Activated CD4-positive, CD25-positive, alpha-beta regulatory T cell treated with anti-CD3 and anti-CD28 coated beads, Interleukin-2, amount 50 U/mL, for 16 hours (primary cell): ENCODE measurements at regions not wholly inside any gene's neighbourhood (a gene's known extent, or its start where the extent isn't known, plus 50 kb on each side); places are given as distances from the start of the nearest gene placed in this dataset.

ENCODE experiments used
- DNase-seq: peaks from one replicate; pipeline ENCODE4 v3.0.0-alpha.2; 2020; ENCODE audit warnings: low read depth, low spot score

DNA sequence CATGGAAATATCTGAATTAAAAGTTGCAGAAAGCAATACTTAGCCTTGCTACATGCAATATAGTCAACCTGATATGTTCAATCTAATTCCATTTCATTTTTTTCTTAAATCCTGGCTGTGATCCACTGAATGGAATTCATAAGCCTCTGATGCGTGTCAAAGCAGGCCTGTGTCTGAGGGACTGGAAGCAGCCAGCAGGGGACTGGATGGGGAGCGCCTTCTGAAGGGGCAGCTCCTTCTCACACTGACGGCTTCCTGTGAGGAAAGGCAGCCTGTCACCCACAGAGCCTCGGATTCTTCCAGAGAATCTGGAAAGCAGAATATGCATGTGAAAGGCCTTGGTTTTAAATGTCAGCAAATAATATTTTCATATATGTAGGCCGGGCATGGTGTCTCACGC, 73.5 kb downstream of the KCNF1 start:
- no peak for DNase-seq

DNA sequence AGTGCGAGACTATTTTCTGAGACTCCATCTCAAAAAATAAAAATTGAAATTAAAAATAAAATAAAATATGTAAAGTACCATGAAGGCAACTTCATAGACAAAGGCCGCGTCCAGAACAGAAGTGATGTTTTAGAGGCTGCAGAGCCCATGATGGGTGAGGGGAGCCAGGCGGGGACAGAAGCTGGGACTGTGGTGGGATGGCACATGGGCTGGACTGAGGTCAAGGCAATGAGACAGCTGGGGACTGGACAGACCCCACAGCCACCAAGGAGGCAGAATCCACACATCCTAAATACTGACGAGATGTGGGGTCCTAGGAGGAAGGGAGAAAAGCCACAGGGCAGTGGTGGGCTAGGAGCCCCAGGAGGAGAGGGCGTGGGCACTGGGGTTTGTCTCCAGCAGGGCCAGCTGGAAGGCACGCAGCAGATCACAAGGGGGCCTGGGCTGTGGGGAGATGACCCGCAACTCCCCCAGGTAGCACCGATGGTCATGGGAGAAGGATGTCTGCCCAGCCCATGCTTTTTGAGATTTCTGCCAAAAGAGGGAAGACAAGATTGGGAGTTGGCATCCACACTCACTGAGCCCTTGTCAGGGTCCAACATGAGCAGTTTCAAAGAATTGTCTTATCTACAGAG, 74.3 kb downstream of the KCNF1 start:
- no peak for DNase-seq

DNA sequence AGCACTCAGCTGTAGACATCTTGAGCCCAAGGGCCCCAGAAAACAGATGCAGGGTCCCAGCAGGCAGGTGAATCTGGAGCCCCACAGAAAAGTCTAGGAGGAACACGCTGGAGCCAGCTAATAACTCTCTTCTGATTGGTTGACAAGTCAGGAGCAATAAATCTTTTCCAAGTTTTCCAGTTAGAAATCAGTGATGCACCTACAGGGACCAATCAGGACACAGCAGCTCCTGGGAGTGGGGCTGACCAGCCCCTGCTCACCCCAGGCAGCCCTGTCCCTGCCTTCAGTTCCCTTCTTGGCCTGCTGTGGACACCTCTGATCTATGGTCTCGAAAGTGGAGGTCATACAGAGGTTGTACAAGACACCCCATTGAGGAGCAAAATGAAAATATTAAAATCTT, 75.7 kb downstream of the KCNF1 start:
- DNase-seq = no peak

DNA sequence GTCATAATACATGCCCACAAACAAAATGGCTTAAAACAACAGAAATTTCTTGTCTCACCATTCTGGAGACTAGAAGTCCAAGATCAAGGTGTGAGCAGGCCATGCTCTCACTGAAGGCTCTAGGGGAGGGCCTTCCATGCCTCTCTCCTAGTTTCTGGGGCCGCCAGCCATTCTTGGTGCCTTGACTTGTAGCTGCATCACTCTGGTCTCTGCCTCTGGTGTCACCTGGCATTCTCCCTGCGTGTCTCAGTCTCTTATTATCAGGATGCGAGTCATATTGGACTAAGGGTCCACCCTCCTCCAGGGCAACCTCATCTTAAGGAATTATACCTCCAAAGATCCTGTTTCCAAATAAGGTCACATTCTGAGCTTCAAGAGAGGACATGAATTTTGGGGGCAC, 76.1 kb downstream of the KCNF1 start:
- no peak for DNase-seq

DNA sequence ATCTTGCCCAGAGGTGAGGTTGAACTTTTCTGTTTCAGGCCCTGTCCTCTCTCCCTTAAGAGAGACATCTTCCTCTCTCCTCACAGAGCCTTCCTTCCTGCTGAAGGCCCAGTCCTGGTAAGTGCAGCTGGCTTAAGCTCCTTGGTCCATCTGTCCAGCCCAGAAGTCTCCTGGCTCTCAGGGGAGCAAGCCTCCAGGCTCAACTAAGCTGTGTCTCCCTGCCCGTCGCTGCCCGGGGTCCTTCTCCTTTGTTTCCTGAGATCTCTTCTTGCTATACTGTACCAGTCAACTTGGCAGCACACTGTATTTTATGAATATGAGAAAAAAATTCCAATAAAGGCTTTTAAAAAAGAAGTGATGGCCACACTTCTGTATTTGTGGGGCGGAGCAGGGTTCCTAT, 77.4 kb downstream of the KCNF1 start:
- no peak for DNase-seq

DNA sequence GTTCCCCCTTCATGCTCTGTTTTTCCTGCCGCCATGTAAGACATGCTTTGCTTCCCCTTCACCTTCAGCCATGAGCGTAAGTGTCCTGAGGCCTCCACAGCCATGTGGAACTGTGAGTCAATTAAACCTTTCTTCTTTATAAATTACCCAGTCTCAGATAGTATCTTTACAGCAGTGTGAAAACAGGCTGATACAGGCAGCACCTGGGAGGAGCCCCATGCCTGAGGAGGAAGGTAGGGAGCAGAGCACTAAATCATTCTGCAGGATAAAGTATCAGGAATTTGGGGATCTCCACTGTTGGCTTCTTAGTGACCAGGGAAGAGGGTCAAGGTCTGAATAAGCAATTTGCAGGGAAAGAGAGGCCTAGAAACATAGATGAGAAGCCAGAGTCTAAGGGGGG, 78.0 kb downstream of the KCNF1 start:
- no peak for DNase-seq

DNA sequence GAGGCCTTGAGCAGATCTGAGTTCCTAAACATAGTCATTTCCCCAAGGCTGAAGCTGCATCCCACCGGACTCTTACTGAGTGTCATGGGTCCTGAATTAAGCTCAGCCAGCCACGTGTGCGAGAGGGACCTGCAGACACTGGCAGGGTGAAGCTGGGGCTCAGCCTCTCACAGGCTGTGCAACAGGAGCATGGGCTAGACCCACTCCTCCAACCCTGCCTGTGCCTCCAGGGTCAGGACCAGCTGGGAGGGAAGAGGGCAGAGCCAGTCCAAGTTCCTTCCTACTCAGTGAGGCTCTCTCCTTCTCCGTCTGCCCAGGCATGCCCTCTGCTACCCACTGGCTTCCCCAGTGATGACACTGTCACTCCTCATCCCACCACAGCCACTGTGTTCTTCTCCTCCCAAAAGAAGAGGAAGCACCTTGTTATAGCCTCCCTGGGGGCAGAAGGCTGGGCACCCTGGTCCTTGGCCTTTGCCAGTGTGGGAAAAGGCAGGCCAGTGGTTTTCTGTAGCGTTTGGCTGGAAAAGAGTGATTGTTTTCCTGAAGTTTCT, 78.9 kb downstream of the KCNF1 start:
- DNase-seq = no peak

DNA sequence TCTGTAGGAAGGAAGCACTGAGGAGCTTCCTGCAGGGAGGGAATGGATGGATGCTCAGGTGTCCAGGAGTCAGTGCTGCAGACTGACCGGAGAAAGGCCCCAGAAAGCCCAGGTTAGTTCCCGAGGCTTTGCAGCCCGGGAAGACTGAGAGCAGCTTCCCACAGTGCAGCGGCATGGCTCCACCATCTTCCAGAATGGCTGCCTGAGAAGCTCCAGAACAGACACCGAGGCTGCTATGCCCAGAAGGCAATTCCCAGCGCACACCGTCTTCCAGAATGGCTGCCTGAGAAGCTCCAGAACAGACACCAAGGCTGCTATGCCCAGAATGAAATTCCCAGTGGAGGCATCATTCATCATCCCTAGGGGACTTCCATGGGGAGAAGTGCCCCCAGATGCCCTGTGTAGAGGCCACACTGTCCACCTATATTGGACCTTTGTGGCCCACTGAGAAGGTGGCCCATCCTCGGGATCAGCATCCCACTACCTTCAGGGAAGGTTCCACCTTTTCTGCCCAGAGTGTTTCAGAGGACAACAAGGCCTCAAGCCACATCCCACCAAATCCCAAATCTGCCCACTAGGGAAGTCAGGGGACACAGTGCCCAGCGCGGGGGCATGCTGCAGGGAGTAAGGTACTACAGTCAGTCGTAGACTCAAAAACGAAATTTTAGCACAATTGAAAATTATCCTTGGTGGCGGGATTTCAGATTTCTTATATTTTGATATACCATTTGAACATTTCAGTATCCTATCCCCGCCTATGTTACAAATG, 80.5 kb downstream of the KCNF1 start:
- DNase-seq = no peak

DNA sequence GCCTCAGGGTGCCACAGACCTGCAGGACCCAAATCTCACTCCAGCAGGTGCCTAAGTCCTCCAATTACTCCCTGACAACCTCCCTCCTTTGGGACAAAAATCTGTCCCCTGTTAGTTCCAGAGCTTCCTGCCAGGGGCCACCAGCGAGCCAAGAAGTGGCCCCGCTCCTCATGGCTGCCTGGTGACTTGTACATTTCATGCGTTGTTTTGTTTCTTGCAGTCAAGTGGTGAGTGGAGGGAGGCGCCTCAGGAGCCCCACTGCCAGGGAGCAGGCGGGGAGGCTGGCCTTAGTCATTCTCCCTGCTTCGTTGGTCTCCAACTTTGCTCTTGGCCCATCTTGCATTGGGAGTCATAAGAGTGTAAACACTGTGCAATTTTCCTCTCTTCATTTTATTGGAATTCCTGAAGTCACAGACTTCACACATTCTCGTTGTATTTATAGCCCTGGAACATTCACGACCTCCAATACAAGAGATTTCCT, 81.3 kb downstream of the KCNF1 start:
- DNase-seq = no peak

DNA sequence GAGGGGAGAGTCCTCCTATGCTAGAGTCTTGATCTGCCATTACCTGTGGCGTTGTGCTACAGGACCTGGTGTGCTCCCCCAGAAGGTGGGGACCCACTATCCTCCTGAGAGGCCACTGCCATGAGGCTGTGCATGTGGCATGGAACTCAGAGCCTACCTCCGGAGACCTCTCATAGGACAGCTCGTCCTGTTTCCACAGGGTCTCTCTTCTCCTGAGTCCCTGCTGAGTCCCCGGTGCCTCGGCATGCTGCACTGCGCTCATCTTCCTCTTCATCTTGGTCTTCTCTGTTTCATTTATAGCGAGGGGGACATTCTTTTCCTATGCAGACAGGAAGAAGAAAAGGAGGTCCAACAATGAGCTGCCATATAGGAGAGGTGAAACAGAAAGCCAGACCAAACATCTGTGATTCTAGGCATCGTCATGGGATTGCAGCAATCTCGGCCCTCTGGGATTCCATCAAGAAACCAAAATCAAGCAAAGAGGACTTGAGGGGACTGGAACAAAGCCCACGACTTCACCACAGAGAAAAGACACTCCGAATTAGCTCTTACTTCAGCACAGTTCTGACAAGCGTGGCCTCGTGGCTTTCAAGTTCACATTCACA, 83.7 kb downstream of the KCNF1 start:
- no peak for DNase-seq

DNA sequence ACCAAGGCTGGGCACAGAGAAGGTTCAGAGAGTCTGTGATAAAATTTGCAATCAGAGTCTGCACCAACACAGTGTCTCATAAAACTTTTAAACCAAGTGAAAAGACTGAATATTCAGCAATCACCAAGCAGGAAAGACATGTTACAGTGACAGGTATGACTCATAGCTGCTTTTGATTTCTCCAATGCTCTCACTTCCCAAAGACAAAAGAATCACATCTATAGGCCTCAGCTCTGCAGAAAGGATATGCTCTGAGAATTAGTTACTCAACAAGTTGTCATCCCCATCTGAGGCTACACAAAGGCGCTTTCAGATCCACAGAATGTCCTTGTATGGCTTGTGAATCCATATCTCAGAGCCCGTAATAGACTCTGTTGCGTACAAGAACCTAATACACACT, 92.5 kb downstream of the KCNF1 start:
- DNase-seq = no peak

DNA sequence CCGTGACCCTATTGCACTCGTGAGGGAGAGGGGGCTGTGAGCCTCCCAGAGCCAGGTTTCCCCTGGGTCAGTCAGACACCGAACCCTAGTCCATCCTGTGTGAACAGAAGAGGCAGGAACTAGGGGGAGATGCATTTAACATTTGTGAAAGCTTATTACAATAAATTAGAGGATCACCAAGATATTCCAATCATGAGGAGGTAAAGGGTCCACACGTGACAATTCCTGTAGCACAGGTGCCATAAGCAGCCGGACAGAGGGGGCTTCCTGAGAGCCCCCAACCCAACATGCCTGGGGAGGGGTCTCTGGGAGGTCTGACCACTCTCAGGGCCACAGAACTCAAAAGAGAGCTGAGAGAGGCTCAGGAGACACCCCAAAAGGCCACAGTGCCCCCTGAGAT, 93.3 kb downstream of the KCNF1 start:
- DNase-seq = no peak

DNA sequence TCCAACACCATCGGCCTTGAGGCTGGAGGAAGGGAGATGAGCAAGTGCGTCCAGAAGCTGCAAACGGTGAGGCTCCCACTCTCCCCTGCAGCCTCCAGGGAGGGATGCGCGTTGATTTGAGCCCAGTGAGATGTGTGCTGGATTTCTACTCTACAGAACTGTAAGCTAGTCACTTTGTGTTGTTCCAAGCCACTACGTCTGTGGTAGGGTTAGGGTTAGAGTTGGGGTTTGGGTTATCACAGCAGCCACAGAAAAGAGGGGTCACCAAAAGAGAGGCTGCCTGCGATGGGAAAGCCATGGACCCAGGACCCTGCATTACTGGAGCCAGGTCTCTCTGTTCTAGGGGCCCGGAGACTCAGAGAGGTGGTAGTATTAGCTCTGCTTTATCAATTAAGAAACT, 94.5 kb downstream of the KCNF1 start:
- DNase-seq = no peak

DNA sequence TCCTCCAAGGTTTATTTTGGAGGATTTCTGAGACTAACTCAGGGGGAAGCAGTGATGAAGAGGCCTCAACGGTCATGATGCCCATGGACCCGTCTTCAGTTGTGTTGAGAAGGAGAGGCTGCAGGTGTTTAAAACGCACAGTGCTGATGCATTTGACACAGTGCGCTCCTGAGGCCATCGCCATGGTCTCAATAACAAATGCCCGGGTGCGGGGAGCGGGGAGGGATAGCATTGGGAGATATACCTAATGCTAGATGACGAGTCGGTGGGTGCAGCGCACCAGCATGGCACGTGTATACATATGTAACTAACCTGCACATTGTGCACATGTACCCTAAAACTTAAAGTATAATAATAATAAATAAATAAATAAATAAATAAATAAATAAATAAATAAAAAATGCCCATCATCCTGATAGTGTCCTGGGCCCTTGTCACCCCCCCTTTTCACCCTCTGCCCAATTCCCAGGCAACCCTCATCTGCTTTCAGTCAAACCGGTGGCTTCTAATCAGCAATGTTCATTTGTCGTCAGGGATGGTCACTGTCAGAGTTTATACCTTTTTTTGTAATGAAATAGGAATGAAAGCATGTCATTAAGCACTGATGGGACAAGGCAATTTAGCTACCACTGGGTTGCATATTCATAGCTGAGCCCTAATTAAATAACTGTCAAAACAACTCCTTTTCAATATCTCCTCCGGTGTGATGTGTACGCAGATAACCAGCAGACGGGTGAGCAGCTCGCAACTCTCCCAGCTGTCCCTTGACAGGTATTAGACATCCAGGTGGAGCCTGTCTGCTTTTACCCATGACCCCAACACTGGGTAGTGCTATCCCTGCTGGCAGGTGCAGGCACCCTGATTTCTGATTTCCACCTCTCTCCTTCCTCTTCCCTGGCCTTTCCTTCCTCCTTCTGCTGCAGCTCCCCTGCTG, 95.9 kb downstream of the KCNF1 start:
- DNase-seq = no peak

DNA sequence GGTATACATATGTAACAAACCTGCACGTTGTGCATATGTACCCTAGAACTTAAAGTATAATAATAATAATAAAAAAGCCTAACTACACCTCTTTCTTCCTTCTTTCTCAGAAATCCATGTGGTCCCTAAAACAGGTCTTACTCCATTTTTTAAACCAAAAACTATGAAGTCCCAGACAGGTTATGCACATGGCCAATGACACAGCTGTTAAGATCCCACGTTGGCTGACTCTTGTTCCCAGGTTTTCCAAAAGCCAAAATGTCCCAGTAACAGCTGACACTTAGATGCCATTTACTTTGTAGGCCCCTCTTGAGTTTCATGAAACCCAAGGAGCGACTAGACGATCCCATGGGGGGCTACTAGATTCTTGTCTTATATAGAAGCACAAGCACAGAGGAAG, 97.0 kb downstream of the KCNF1 start:
- no peak for DNase-seq

DNA sequence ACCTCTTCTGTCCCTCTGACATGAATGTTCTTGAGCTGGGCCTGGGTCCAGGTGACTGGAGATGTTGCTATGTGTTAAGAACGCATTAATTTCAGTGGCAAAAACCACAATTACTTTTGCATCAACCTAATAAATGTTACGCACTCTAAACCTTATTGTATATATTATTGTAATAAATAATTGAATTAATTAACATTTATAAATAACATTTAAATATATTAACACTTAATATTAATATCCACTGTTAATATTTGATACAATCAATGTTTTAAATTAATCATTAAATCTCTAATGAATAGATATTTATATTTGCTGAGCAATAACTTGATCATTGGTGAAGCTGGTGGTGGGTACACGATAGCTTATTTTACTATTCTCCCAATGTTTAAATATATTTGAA, 97.4 kb downstream of the KCNF1 start:
- no peak for DNase-seq

DNA sequence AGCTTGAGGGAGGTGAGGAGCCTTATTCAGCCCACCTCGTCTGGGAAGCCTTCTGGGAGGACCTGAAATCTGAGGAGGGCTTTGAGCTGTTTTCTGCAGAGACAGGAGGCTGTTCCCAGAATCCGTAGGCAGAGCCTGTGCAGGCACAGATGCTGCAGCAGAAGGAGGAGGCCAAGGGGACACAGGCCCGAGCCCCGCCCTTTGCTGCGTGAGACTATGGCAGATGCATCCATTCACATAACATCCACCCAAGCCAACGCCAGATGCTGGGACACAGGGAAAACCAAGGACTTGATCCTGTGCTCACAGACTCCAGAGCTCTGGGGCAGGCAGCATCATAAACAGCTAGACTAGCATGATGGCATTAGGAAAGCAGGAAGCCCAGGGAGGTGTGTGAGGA, 98.2 kb downstream of the KCNF1 start:
- DNase-seq = no peak

DNA sequence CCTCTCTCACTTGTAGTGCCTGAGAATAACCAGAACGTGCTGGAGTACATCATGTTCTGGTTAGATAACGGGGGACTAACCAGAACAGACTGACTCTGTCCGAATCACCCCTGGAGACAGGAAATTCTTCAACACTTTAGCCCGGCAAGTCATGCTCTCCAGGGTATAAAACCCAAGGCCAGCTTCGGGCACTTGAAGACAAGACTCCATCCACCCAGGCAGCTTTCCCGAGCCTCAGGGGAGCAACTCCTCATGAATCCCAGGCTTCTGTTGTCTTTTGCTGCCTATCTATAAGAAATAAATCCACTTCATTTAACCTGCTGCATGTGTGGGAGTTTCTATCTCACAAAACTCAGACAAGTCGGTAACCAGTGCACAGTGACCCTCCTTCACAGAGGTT, 99.6 kb downstream of the KCNF1 start:
- DNase-seq = no peak

DNA sequence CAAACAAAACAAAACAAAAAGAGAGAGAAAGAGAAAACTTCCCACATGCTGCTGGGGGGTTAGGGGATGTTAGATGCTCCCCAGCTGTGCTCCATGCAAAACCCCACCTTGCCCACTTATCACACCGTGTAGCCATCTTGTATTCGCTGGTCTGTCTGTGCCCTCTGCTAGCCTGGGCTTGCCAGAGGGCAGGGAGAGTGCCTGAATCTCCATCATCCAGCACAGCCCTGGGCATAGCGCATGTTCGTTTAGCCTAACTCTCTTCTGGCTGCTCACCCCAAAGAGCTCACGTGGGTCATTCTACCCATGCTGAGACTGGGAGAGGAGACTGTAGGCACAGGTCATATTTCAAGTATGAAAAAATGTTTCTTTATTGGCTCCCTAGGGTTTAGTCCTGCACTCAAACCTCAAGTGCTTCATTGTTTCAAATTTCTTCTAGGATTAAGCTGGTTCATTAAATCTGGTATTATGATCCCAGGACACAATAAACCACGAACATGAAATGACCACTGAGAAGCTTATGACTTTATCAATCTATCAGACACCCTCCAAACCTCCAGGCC, 100.5 kb downstream of the KCNF1 start:
- DNase-seq = no peak

DNA sequence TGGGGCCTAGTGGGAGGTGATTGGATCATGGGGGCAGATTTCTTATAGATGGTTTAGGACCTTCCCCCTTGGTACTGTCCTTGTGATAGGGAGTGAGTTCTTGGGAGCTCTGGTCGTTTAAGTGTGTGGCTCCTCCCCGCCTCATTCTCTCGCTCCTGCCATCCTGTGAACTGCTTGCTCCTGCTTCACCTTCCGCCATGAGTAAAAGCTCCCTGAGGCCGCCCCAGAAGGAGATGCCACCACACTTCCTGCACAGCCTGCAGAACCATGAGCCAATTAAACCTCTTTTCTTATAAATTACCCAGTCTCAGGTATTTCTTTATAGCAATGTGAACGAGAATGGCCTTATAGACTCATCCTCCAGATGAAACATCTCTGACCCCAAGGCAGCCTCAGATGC, 101.5 kb downstream of the KCNF1 start:
- DNase-seq = no peak

DNA sequence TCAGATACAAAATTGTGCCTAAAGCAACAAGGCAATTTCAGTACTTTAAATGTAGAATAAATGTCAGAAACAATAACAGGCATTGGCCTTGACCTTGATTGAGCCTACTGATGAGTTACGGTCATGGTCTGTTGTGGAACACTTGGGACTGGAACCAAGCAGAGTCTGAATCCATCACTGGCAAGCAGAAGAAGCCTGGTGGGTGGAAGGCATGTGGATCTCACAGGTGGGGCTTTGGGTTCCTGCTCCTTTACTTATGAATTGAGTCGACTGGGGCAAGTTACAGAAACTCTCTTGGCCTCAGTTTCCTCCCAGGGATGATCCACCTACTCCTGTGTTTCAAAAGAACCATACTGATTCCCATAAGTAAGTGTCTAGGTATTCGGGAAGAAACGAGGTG, 102.3 kb downstream of the KCNF1 start:
- no peak for DNase-seq
